ENCODE measurements at regions not wholly inside any gene's neighbourhood (a gene's known extent, or its start where the extent isn't known, plus 50 kb on each side); places are given as distances from the start of the nearest gene placed in this dataset.

GRCh38 chr13:84962849-84963248 lies 836.4 kb downstream of the SLITRK6 start:
- TF ChIP-seq CTCF (IDR thresholded peaks at IDR 0.05), result no peak
- no peak for TF ChIP-seq POLR2A (IDR thresholded peaks at IDR 0.05)

Data from adrenal gland (tissue), 5 donors.